NCI-H2227 (cell line): ENCODE measurements at regions not wholly inside any gene's neighbourhood (a gene's known extent, or its start where the extent isn't known, plus 50 kb on each side); places are given as distances from the start of the nearest gene placed in this dataset.

Experiments
- DNase-seq: peaks from one replicate; lab custom pipeline; 2025; ENCODE audit not compliant: unreplicated experiment; lab: John Stamatoyannopoulos, UW

GRCh38 chr2:181374781-181375675, 82.2 kb upstream of the ITGA4 start:
- DNase-seq: no peak

DNA sequence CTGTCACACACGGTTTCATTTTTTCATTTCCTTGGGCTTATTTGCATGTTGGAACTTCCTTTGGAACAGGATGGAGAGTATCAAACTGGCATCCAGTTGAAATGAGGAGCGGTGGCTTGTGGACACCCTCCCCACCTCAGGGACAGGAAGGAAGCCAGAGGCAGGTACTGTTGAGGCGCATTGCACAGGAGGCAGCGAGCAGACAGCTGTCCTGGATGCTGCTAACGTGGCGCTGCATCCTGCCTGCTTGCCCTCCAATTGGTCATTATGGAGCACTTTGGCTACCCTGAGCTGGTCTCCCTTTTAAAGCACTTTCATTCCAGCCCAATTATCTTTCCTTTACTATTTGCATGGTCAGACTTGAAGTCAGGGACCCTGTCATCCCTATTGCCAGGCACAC, 80.7 kb upstream of the ITGA4 start:
- no peak for DNase-seq

- no peak for DNase-seq
Observed at GRCh38 chr2:181376999-181377398, 80.2 kb upstream of the ITGA4 start.

DNA sequence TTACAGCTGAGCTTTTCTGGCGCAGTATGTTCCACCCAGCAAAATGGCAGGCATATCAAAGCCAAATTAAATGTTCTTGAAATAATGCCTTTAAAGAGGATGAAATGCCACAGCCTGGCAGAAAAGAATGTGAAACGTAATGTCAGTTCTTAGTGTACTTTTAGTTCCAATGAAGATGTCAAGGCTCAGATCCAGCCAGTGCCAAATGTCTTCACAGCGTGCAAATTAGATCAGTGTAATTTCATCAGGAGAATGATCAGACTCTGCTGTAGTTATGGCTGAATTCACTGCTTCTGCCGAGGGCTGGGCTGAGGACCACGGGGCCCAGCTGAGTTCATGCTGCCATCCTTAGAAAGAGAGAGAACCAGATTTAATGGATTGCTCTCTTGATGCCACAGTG, 78.7 kb upstream of the ITGA4 start:
- no peak for DNase-seq

- DNase-seq: no peak
Observed at GRCh38 chr2:181380581-181380980, 76.6 kb upstream of the ITGA4 start.

- DNase-seq: no peak
Observed at GRCh38 chr2:181384923-181385322, 72.3 kb upstream of the ITGA4 start.

GRCh38 chr2:181389524-181389923, 67.7 kb upstream of the ITGA4 start:
- DNase-seq: no peak

GRCh38 chr2:181393472-181393871, 63.7 kb upstream of the ITGA4 start:
- no peak for DNase-seq

- DNase-seq: no peak
Observed at GRCh38 chr2:181394741-181395437, 62.3 kb upstream of the ITGA4 start.

DNA sequence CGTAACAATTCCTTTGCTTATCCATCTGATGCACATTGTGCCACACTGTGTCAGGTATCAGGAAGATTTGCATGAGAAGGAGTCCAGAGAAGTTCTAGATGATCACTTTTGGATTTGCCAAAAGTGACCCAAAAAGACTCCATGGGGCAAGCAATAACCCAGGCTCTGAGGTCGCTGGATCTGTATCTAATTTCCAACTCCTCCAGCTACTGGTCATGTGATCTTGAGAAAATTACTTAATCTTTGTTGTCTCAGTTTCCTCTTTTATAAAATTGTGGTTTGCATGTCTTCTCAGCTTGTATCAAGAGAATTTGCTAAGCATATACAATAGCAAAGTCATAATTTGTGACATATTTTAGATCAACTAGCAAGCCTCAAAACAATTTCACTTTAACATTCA, 61.3 kb upstream of the ITGA4 start:
- no peak for DNase-seq

DNA sequence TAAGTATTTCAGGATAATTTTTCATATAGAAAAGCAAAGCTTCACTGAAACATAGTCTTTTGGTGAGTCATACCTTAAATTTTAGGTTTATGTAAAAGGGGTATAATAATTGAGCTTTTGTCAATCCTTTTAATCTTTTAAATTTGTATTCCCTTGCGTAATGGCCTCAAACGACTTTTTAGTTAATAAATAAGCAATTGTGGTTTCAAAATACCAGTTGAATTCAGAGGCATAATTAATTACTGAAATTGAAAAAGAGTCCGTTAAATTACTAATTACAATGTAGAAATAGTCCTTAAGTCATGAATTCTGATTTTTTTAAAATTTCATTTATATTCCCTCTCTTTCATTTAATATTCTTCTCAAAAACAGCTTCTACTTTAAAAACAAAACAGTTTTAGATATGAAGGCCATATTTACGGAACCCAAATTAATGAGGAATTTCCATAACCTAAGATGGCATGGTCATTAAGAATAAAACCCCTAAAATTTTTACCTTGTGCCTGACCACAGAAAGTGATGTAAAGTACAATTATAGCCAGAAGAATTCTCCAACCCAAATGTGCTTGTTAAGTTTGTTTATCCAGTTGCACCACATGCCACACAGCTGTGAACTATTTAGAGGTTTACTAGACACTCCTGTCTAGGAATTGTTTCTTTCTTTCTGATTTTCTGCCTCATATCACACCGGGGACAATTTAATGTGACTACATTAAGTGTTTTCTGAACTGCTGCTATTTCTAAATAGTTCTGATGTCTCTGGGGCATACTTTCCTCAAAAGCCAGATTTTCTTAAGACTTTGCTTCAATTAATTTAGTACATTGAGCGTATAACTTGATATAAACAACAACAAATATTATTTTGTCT, 60.7 kb upstream of the ITGA4 start:
- DNase-seq: no peak

DNA sequence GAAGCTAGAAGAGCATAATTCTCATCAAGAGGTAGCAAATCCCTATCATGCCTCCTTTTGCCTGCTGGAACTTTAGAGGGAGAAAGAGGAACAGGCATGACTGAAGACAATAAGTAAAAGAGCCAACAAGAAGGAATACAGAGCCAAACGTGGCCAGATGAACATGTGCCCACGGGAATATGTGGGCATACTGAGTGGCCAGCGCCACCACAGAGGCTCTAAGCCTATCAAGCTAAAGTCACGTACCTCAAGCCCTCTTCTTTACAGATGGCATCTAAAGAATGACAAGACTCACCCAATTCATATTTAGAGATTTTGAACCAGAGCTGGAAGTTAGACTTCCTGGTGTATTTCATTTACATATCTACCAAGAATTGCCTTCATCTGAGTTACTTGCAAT, 59.9 kb upstream of the ITGA4 start:
- DNase-seq: no peak

GRCh38 chr2:181398000-181398399, 59.2 kb upstream of the ITGA4 start:
- DNase-seq: no peak

- no peak for DNase-seq
Observed at GRCh38 chr2:181399027-181399426, 58.2 kb upstream of the ITGA4 start.

GRCh38 chr2:181404472-181404871, 52.7 kb upstream of the ITGA4 start:
- DNase-seq: no peak

DNA sequence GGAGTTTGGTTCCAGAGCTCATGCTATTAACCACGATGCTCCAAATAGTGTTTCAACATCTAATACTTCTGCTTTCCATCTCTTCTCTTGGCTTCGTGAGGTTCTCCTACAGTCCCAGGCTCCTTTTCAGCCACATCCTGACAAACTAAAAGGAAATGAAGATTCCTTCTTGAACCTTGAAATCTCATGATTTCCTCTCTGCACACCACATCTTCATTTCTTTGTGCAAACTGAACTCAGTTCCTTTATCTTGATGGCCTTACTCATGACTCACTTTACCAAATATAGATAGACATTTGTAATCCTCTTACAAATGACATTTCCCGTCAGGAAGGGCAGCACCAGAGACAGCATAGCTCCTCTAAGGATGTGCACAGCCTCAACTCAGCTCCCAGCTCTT, 50.0 kb upstream of the ITGA4 start:
- no peak for DNase-seq
